Smooth muscle cell (in vitro differentiated cells): ENCODE measurements at regions not wholly inside any gene's neighbourhood (a gene's known extent, or its start where the extent isn't known, plus 50 kb on each side); places are given as distances from the start of the nearest gene placed in this dataset.

Experiments used
- DNase-seq: peaks from one replicate; lab custom pipeline; 2025; ENCODE audit not compliant: unreplicated experiment; lab: John Stamatoyannopoulos, UW
- H2AFZ ChIP-seq: fragments of 200-600 bp; sonication (generic); 2 replicates; pipeline ENCODE4 v1.6.0; 2016; ENCODE audit warnings: antibody characterized with exemption, low read depth, mild to moderate bottlenecking
- H3F3A ChIP-seq: fragments of 200-600 bp; sonication (generic); 2 replicates; pipeline ENCODE4 v1.6.0; 2017; ENCODE audit warnings: antibody characterized with exemption, low read depth
- H3K27ac ChIP-seq: fragments of 200-600 bp; sonication (generic); 2 replicates; pipeline ENCODE4 v1.5.1; 2016; ENCODE audit warnings: low read depth, mild to moderate bottlenecking
- H3K27me3 ChIP-seq: fragments of 200-600 bp; sonication (generic); 2 replicates; pipeline ENCODE4 v1.6.1; 2016; ENCODE audit warnings: low read depth, mild to moderate bottlenecking
- H3K36me3 ChIP-seq: fragments of 200-600 bp; sonication (generic); 2 replicates; pipeline ENCODE4 v1.5.1; 2016; ENCODE audit warnings: low read depth
- H3K4me1 ChIP-seq: fragments of 200-600 bp; sonication (generic); 2 replicates; pipeline ENCODE4 v1.5.1; 2016; ENCODE audit warnings: low read depth
- H3K4me2 ChIP-seq: fragments of 200-600 bp; sonication (generic); 2 replicates; pipeline ENCODE4 v1.6.0; 2016; ENCODE audit warnings: mild to moderate bottlenecking
- H3K4me3 ChIP-seq: fragments of 200-600 bp; sonication (generic); 2 replicates; pipeline ENCODE4 v1.5.1; 2016; ENCODE audit warnings: mild to moderate bottlenecking
- H3K79me2 ChIP-seq: fragments of 200-600 bp; sonication (generic); 2 replicates; pipeline ENCODE4 v1.6.0; 2016; ENCODE audit warnings: low read depth, mild to moderate bottlenecking
- H3K9ac ChIP-seq: fragments of 200-600 bp; sonication (generic); 2 replicates; pipeline ENCODE4 v1.6.0; 2016; ENCODE audit warnings: low read depth
- H3K9me3 ChIP-seq: fragments of 200-600 bp; sonication (generic); replicated peaks from 2 replicates; pipeline ENCODE4 v1.5.1; 2016; ENCODE audit warnings: low read depth
- H4K20me1 ChIP-seq: fragments of 200-600 bp; sonication (generic); 2 replicates; pipeline ENCODE4 v1.6.0; 2016; ENCODE audit warnings: low read depth
- CTCF ChIP-seq: fragments of 200-600 bp; sonication (generic); IDR thresholded peaks from 2 replicates; pipeline ENCODE4 v1.5.1; 2017; ENCODE audit warnings: borderline replicate concordance, mild to moderate bottlenecking, antibody characterized with exemption; ENCODE audit not compliant: insufficient read depth, poor library complexity, severe bottlenecking
- WGBS: methylation state at CpG from one replicate; pipeline ENCODE4 v1.1.7; 2016; ENCODE audit warnings: low lambda C conversion rate; 5-methylcytosine and 5-hydroxymethylcytosine counted together

GRCh38 chr5:40268088-40268487, 411.6 kb upstream of the PTGER4 start:
- no peak for TF ChIP-seq CTCF
- WGBS = 94% methylated on average over 1 of the region's 1 CpG
- Histone ChIP-seq H3K9ac (no peak overlapping the region), H3K4me2 (no peak overlapping the region), H3K4me3 (no peak overlapping the region), H3F3A (no peaks in the 10 kb centered on the region), H3K27me3 (no peaks in the 10 kb centered on the region), H3K36me3 (no peaks in the 10 kb centered on the region), H2AFZ (no peak overlapping the region), H4K20me1 (no peaks in the 10 kb centered on the region), H3K9me3 (no peaks in the 10 kb centered on the region), H3K79me2 (no peaks in the 10 kb centered on the region), H3K27ac (no peak overlapping the region), H3K4me1 (no peaks in the 10 kb centered on the region)
- DNase-seq = no peak

DNA sequence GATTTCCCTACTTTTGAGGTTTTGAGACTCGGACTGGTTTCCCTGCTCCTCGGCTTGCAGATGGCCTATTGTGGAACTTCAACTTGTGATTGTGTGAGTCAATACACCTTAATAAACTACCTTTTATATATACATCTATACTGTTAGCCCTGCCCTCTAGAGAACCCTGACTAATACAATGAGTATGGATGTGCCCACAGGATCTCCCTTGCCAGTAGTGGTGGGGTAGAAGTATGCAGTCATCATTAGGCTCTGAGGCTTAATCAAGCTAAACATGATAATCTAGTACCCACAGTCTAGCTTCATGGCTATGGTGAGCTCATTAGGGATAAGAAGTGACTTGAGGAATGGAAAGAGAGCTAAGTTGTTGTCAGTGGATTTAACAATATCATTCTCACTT, 412.8 kb upstream of the PTGER4 start:
- no peak overlapping the region for H2AFZ ChIP-seq
- no peak overlapping the region for H3K27ac ChIP-seq
- no peak for DNase-seq
- H4K20me1 ChIP-seq = no peaks in the 10 kb centered on the region
- no peaks in the 10 kb centered on the region for H3K4me1 ChIP-seq
- H3K4me3 ChIP-seq = no peak overlapping the region
- no peak for TF ChIP-seq CTCF
- WGBS = 91% methylated on average over 2 of the region's 2 CpGs
- H3K27me3 ChIP-seq = no peaks in the 10 kb centered on the region
- no peaks in the 10 kb centered on the region for H3K36me3 ChIP-seq
- no peak overlapping the region for H3K4me2 ChIP-seq
- H3K79me2 ChIP-seq = no peaks in the 10 kb centered on the region
- H3K9me3 ChIP-seq = no peaks in the 10 kb centered on the region
- H3F3A ChIP-seq = no peaks in the 10 kb centered on the region
- H3K9ac ChIP-seq = no peak overlapping the region

DNA sequence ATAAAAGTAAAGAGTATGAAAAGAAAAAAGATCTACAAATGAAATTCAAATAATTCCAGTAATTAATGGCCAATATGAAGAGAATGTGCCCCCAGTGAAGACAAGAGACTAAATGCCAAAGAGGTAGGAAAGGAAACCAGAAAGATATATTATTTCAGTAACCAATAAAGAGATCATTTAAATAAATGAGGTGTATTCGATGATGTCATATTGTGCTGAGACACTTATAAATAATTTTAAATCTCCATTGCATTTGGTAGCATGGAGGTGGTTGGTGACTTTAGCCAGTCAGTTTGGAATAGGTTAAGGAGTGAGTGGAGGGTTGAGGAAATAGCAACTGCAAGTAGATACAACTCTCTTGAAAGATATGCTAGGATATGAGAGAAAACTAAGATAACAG, 417.7 kb upstream of the PTGER4 start:
- Histone ChIP-seq H3K4me3 (no peak overlapping the region), H3K27me3 (no peaks in the 10 kb centered on the region), H3K9ac (no peak overlapping the region), H3K4me1 (no peaks in the 10 kb centered on the region), H3K36me3 (no peaks in the 10 kb centered on the region), H2AFZ (no peak overlapping the region), H3K27ac (no peak overlapping the region), H3K79me2 (no peaks in the 10 kb centered on the region), H3K9me3 (no peaks in the 10 kb centered on the region), H3K4me2 (no peak overlapping the region), H4K20me1 (no peaks in the 10 kb centered on the region), H3F3A (no peaks in the 10 kb centered on the region)
- whole genome bisulfite sequencing = 88% methylated on average over 1 of the region's 1 CpG
- DNase-seq = no peak
- no peak for TF ChIP-seq CTCF

- no peak for DNase-seq
- TF ChIP-seq CTCF = no peak
- Histone ChIP-seq H3K9me3 (no peaks in the 10 kb centered on the region), H3K4me2 (no peak overlapping the region), H3K27ac (no peak overlapping the region), H3K4me1 (no peaks in the 10 kb centered on the region), H3K4me3 (no peak overlapping the region), H3K27me3 (no peaks in the 10 kb centered on the region), H3K9ac (no peak overlapping the region), H3F3A (no peaks in the 10 kb centered on the region), H4K20me1 (no peaks in the 10 kb centered on the region), H3K79me2 (no peaks in the 10 kb centered on the region), H3K36me3 (no peaks in the 10 kb centered on the region), H2AFZ (no peak overlapping the region)
- 82% methylated on average over 4 of the region's 4 CpGs for WGBS
Measured at GRCh38 chr5:40260361-40260760, 419.4 kb upstream of the PTGER4 start.
